IMR-90 (cell line): ENCODE measurements at regions not wholly inside any gene's neighbourhood (a gene's known extent, or its start where the extent isn't known, plus 50 kb on each side); places are given as distances from the start of the nearest gene placed in this dataset.

Source experiments
- ATAC-seq: fragments of 200-7000 bp; cut with Tn5 transposase; 2 replicates; pipeline ENCODE4 v1.9.1; 2020; ENCODE audit warnings: low read depth, mild to moderate bottlenecking, moderate library complexity
- BruUV-seq: library from RNA; stranded (reverse); fragments of 400-500 nt; replicated peaks from 2 replicates; lab custom pipeline; 2021; lab: Mats Ljungman, UMichigan
- CTCF ChIA-PET: fragments of 300-600 bp; formaldehyde crosslinking; extraction: SDS; loops from one replicate; lab custom pipeline; 2021; ENCODE audit warnings: antibody characterized with exemption; lab: Yijun Ruan, JAX
- POLR2A ChIA-PET: fragments of 300-600 bp; sonication (Branson Sonifier 250); formaldehyde crosslinking; loops from one replicate; lab custom pipeline; 2022; ENCODE audit warnings: antibody characterized with exemption; ENCODE audit not compliant: unreplicated experiment; lab: Charles Lee
- DNase-seq: peaks from one replicate; pipeline ENCODE4 v3.0.0; 2013
- H2AFZ ChIP-seq: replicated peaks from 2 replicates; pipeline ENCODE3; 2013; ENCODE audit warnings: low read length, mild to moderate bottlenecking; ENCODE audit not compliant: poor library complexity
- H2AK5ac ChIP-seq: 2 replicates; pipeline ENCODE4 v1.6.1; 2013; ENCODE audit warnings: low read depth, low read length, inconsistent platforms
- H2AK9ac ChIP-seq: replicated peaks from 2 replicates; pipeline ENCODE3; 2013; ENCODE audit warnings: mild to moderate bottlenecking, low read depth, low read length, moderate library complexity; ENCODE audit not compliant: poor library complexity
- H2BK120ac ChIP-seq: 2 replicates; pipeline ENCODE4 v1.6.1; 2013; ENCODE audit warnings: low read depth, low read length, inconsistent platforms
- H2BK15ac ChIP-seq: 3 replicates; pipeline ENCODE4 v1.6.1; 2013; ENCODE audit warnings: low read depth, low read length, inconsistent platforms
- H2BK20ac ChIP-seq: 2 replicates; pipeline ENCODE4 v1.6.1; 2013; ENCODE audit warnings: low read depth, mild to moderate bottlenecking, inconsistent platforms, low read length, moderate library complexity
- H2BK5ac ChIP-seq: 2 replicates; pipeline ENCODE4 v1.6.1; 2013; ENCODE audit warnings: mild to moderate bottlenecking, low read depth, low read length, inconsistent platforms; ENCODE audit not compliant: poor library complexity, severe bottlenecking
- H3K14ac ChIP-seq: replicated peaks from 2 replicates; pipeline ENCODE4 v1.6.1; 2013; ENCODE audit warnings: low read depth, low read length, inconsistent platforms
- H3K18ac ChIP-seq: 2 replicates; pipeline ENCODE4 v1.6.1; 2013; ENCODE audit warnings: low read depth, low read length, control low read depth
- H3K23ac ChIP-seq: 2 replicates; pipeline ENCODE4 v1.6.1; 2013; ENCODE audit warnings: low read depth, low read length, inconsistent platforms
- H3K27ac ChIP-seq: 2 replicates; pipeline ENCODE4 v1.5.1; 2013; ENCODE audit warnings: mild to moderate bottlenecking, control low read depth, low read length; ENCODE audit not compliant: insufficient read depth
- H3K27me3 ChIP-seq: 2 replicates; pipeline ENCODE4 v1.6.1; 2013; ENCODE audit warnings: low read length; ENCODE audit not compliant: control insufficient read depth, insufficient read depth
- H3K36me3 ChIP-seq: 2 replicates; pipeline ENCODE4 v1.6.1; 2013; ENCODE audit warnings: low read length, mixed read lengths; ENCODE audit not compliant: control insufficient read depth, insufficient read depth
- H3K4ac ChIP-seq: 2 replicates; pipeline ENCODE4 v1.6.1; 2013; ENCODE audit warnings: low read depth, low read length, inconsistent platforms
- H3K4me1 ChIP-seq: 2 replicates; pipeline ENCODE4 v1.6.1; 2013; ENCODE audit warnings: low read length, mixed read lengths; ENCODE audit not compliant: control insufficient read depth, insufficient read depth
- H3K4me2 ChIP-seq: 2 replicates; pipeline ENCODE4 v1.6.1; 2013; ENCODE audit warnings: low read depth, mild to moderate bottlenecking, control low read depth, low read length, moderate library complexity
- H3K4me3 ChIP-seq: 2 replicates; pipeline ENCODE4 v1.5.1; 2013; ENCODE audit warnings: low read depth, mild to moderate bottlenecking, control low read depth, low read length, moderate library complexity; ENCODE audit not compliant: insufficient read depth
- H3K56ac ChIP-seq: 2 replicates; pipeline ENCODE4 v1.6.1; 2013; ENCODE audit warnings: low read length, inconsistent platforms; ENCODE audit not compliant: insufficient read depth; ENCODE audit errors: extremely low read depth
- H3K79me1 ChIP-seq, 2 experiments: 2 replicates each; pipeline ENCODE4 v1.6.1; 2013; ENCODE audit warnings: low read length in 2 of 2, inconsistent platforms in 1 of 2, low read depth in 1 of 2
- H3K9ac ChIP-seq: 2 replicates; pipeline ENCODE4 v1.6.1; 2013; ENCODE audit warnings: low read depth, low read length, control low read depth
- H3K9me1 ChIP-seq: 2 replicates; pipeline ENCODE4 v1.6.1; 2013; ENCODE audit warnings: low read length, inconsistent platforms; ENCODE audit not compliant: insufficient read depth
- H3K9me3 ChIP-seq: 2 replicates; pipeline ENCODE4 v1.6.1; 2013; ENCODE audit warnings: low read length; ENCODE audit not compliant: control insufficient read depth, insufficient read depth
- H4K20me1 ChIP-seq: 2 replicates; pipeline ENCODE4 v1.6.1; 2013; ENCODE audit warnings: low read length, inconsistent platforms; ENCODE audit not compliant: insufficient read depth
- H4K5ac ChIP-seq: 2 replicates; pipeline ENCODE4 v1.6.1; 2013; ENCODE audit warnings: mild to moderate bottlenecking, low read depth, low read length, control low read depth
- H4K8ac ChIP-seq, 2 experiments: 2 replicates each; pipeline ENCODE4 v1.6.1; 2013; ENCODE audit warnings: low read depth in 2 of 2, low read length in 2 of 2, control low read depth in 1 of 2, inconsistent platforms in 1 of 2
- H4K91ac ChIP-seq: 2 replicates; pipeline ENCODE4 v1.6.1; 2013; ENCODE audit warnings: low read depth, low read length, inconsistent platforms; ENCODE audit not compliant: insufficient read depth
- BHLHE40 ChIP-seq: fragments of 150-350 bp; IDR thresholded peaks from 2 replicates; pipeline ENCODE4 v1.6.1; 2016; ENCODE audit warnings: mild to moderate bottlenecking, low read depth, low read length
- FOS ChIP-seq: fragments of 150-350 bp; IDR thresholded peaks from 2 replicates; pipeline ENCODE4 v1.6.1; 2016; ENCODE audit warnings: low read depth, low read length
- MXI1 ChIP-seq: IDR thresholded peaks from 2 replicates; pipeline ENCODE4 v1.6.1; 2012; ENCODE audit warnings: low read depth, mild to moderate bottlenecking, low read length, moderate library complexity, borderline replicate concordance
- POLR2A ChIP-seq: IDR thresholded peaks from 2 replicates; pipeline ENCODE4 v1.6.1; 2012; ENCODE audit warnings: mild to moderate bottlenecking, low read depth, low read length
- RAD21 ChIP-seq: IDR thresholded peaks from 2 replicates; pipeline ENCODE4 v1.6.1; 2012; ENCODE audit warnings: low read length, improper control_type of control experiment
- RFX5 ChIP-seq: IDR thresholded peaks from 2 replicates; pipeline ENCODE4 v1.8.0; 2012; ENCODE audit warnings: low read depth, mild to moderate bottlenecking, low read length, moderate library complexity
- SMC3 ChIP-seq: fragments of 150-350 bp; IDR thresholded peaks from 2 replicates; pipeline ENCODE4 v1.6.1; 2016; ENCODE audit warnings: low read depth, mild to moderate bottlenecking, antibody characterized with exemption, low read length, moderate library complexity
- WGBS, 2 experiments: methylation state at CpG; one replicate each; pipeline versions ENCODE4 v1.1.5 to v1.1.7; 2013; ENCODE audit warnings: missing lambda C conversion rate in 2 of 2; ENCODE audit not compliant: insufficient read length in 1 of 2; ENCODE audit errors: extremely low coverage in 2 of 2; 5-methylcytosine and 5-hydroxymethylcytosine counted together
- dilution Hi-C: fragments of 300-500 bp; cut with HindIII; formaldehyde crosslinking; loops from one replicate; pipeline ENCODE4 v1.14.3; 2018; ENCODE audit warnings: low sequenced_read_pairs; ENCODE audit not compliant: unreplicated experiment
- in situ Hi-C: fragments of 300-500 bp; cut with MboI; formaldehyde crosslinking; loops from 3 replicates; pipeline ENCODE4 v1.14.3; 2019; ENCODE audit warnings: low sequenced_read_pairs, inconsistent platforms, mixed read lengths
- intact Hi-C: fragments of 100-400 bp; cut with micrococcal nuclease; formaldehyde crosslinking; loops from 2 replicates; pipeline ENCODE4 v1.10.0; 2022
- TF ChIP-seq, protein P1 (sequence below): fragments of 150-350 bp; IDR thresholded peaks from 2 replicates; pipeline ENCODE4 v1.6.1; 2017; ENCODE audit warnings: mild to moderate bottlenecking, antibody characterized with exemption, low read length, low read depth
- TF ChIP-seq, protein P2 (sequence below): fragments of 150-350 bp; IDR thresholded peaks from 2 replicates; pipeline ENCODE4 v1.6.1; 2016; ENCODE audit warnings: low read depth, mild to moderate bottlenecking, low read length, moderate library complexity, borderline replicate concordance

DNA sequence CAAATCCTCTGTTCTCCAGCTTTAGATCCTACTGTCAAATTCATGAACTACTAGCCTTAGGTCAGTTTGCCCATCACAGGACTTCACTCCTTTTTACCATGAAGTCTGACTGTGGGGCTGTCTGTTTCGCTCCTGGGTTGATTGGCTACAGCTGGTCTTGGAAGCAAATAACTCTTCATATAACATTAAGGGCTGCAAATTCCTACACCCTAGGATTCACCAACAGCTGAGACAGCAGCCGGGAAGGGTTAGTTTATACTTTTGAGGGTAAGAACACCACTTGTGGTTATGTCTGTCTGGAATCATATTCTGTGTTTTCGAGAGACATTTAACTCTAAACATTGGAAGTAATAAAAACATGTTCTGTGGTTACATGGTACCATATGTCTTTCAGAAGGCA is 55.9 kb upstream of the KIAA1217 start:
- Histone ChIP-seq H2AK5ac (no peak overlapping the region), H3K4ac (no peak overlapping the region), H2AK9ac (no peak overlapping the region), H4K91ac (no peak overlapping the region), H3K79me1 (no peaks in the 10 kb centered on the region), H4K8ac (no peak overlapping the region), H3K36me3 (no peaks in the 10 kb centered on the region), H2BK20ac (no peak overlapping the region), H2AFZ (no peak overlapping the region), H2BK5ac (no peak overlapping the region), H3K56ac (no peak overlapping the region), H2BK120ac (no peak overlapping the region), H3K27ac (no peak overlapping the region), H4K5ac (no peak overlapping the region), H3K4me2 (no peak overlapping the region), H4K20me1 (no peaks in the 10 kb centered on the region), H3K27me3 (no peaks in the 10 kb centered on the region), H3K9me3 (no peaks in the 10 kb centered on the region), H3K9me1 (no peaks in the 10 kb centered on the region), H3K18ac (no peak overlapping the region), H3K9ac (no peak overlapping the region), H2BK15ac (no peak overlapping the region), H3K14ac (no peak overlapping the region), H3K4me3 (no peak overlapping the region), H3K23ac (no peak overlapping the region), H3K4me1 (no peaks in the 10 kb centered on the region)
- POLR2A ChIA-PET = no interaction called here
- BruUV-seq = no TSS peak
- CTCF ChIA-PET = no interaction called here
- in situ Hi-C loops (no loop called here), intact Hi-C loops (no loop called here), dilution Hi-C loops (no loop called here)
- DNase-seq (no peak), ATAC-seq (no peak)
- no CpG with 5 or more reads among the region's 3 CpGs for WGBS, 2 experiments
- TF ChIP-seq SMC3 (no peak), POLR2A (no peak), RFX5 (no peak), BHLHE40 (no peak), MXI1 (no peak), RAD21 (no peak), FOS (no peak)
- TF ChIP-seq, protein P1, sequence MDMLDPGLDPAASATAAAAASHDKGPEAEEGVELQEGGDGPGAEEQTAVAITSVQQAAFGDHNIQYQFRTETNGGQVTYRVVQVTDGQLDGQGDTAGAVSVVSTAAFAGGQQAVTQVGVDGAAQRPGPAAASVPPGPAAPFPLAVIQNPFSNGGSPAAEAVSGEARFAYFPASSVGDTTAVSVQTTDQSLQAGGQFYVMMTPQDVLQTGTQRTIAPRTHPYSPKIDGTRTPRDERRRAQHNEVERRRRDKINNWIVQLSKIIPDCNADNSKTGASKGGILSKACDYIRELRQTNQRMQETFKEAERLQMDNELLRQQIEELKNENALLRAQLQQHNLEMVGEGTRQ = no peak
- TF ChIP-seq, protein P2, sequence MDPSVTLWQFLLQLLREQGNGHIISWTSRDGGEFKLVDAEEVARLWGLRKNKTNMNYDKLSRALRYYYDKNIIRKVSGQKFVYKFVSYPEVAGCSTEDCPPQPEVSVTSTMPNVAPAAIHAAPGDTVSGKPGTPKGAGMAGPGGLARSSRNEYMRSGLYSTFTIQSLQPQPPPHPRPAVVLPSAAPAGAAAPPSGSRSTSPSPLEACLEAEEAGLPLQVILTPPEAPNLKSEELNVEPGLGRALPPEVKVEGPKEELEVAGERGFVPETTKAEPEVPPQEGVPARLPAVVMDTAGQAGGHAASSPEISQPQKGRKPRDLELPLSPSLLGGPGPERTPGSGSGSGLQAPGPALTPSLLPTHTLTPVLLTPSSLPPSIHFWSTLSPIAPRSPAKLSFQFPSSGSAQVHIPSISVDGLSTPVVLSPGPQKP = no peak
